GM12891 (cell line): ENCODE measurements at regions not wholly inside any gene's neighbourhood (a gene's known extent, or its start where the extent isn't known, plus 50 kb on each side); places are given as distances from the start of the nearest gene placed in this dataset.

ENCODE experiments used
- PAX5 ChIP-seq: IDR thresholded peaks from 2 replicates; pipeline ENCODE4 v1.6.1; 2011; ENCODE audit warnings: low read length, moderate library complexity, mild to moderate bottlenecking; ENCODE audit not compliant: insufficient read depth, severe bottlenecking
- POLR2A ChIP-seq: IDR thresholded peaks from 2 replicates; pipeline ENCODE4 v1.6.1; 2011; ENCODE audit warnings: low read depth, low read length, control low read depth
- POLR2AphosphoS5 ChIP-seq: IDR thresholded peaks from 2 replicates; pipeline ENCODE4 v1.6.1; 2011; ENCODE audit warnings: low read depth, low read length, control low read depth
- SPI1 ChIP-seq: IDR thresholded peaks from 2 replicates; pipeline ENCODE4 v1.6.1; 2011; ENCODE audit warnings: low read depth, low read length, control low read depth
- TAF1 ChIP-seq: IDR thresholded peaks from 2 replicates; pipeline ENCODE4 v1.6.1; 2011; ENCODE audit warnings: low read depth, low read length, control low read depth

GRCh38 chr2:186984481-186984880 lies 135.5 kb upstream of the ZSWIM2 start:
- TF ChIP-seq POLR2AphosphoS5 (no peak), POLR2A (no peak), TAF1 (no peak), PAX5 (no peak), SPI1 (no peak)
